Mesodermal cell (in vitro differentiated cells): ENCODE measurements at regions not wholly inside any gene's neighbourhood (a gene's known extent, or its start where the extent isn't known, plus 50 kb on each side); places are given as distances from the start of the nearest gene placed in this dataset.

Experiments used
- H3K27ac ChIP-seq: 2 replicates; pipeline ENCODE4 v1.7.0; 2013; ENCODE audit warnings: mild to moderate bottlenecking, low read depth, low read length, moderate library complexity; ENCODE audit not compliant: severe bottlenecking
- H3K36me3 ChIP-seq: 2 replicates; pipeline ENCODE4 v1.7.1; 2013; ENCODE audit warnings: mild to moderate bottlenecking, low read length, moderate library complexity; ENCODE audit not compliant: control insufficient read depth, insufficient read depth
- H3K4me1 ChIP-seq: one replicate; pipeline ENCODE4 v1.7.1; 2013; ENCODE audit warnings: mild to moderate bottlenecking, low read length; ENCODE audit not compliant: insufficient read depth, control insufficient read depth, poor library complexity, severe bottlenecking
- H3K4me3 ChIP-seq: 2 replicates; pipeline ENCODE4 v1.7.0; 2013; ENCODE audit warnings: low read length, control low read depth, mild to moderate bottlenecking; ENCODE audit not compliant: insufficient read depth, poor library complexity, severe bottlenecking; ENCODE audit errors: extremely low read depth
- H3K9me3 ChIP-seq: 2 replicates; pipeline ENCODE4 v1.7.1; 2013; ENCODE audit warnings: mild to moderate bottlenecking, low read length, moderate library complexity; ENCODE audit not compliant: control insufficient read depth
- WGBS, 2 experiments: methylation state at CpG; one replicate each; pipeline ENCODE4 v1.1.5; 2013; ENCODE audit warnings: missing lambda C conversion rate in 2 of 2; ENCODE audit not compliant: insufficient coverage in 2 of 2; 5-methylcytosine and 5-hydroxymethylcytosine counted together

- Histone ChIP-seq H3K4me3 (no peak overlapping the region), H3K27ac (peak overlapping the region; percentile 39), H3K4me1 (peaks cover 22% of the 10 kb centered on the region), H3K9me3 (no peaks in the 10 kb centered on the region), H3K36me3 (no peaks in the 10 kb centered on the region)
- 92 to 95% methylated on average over 2 of the region's 4 CpGs for WGBS, 2 experiments
These were observed 121.0 kb upstream of the GAS1 start for GRCh38 chr9:87068177-87068840.

- H3K4me3 ChIP-seq, result no peak overlapping the region
- H3K27ac ChIP-seq, result no peak overlapping the region
- peaks cover 22% of the 10 kb centered on the region for H3K4me1 ChIP-seq
- H3K9me3 ChIP-seq, result no peaks in the 10 kb centered on the region
- 100% methylated on average over 1 of the region's 3 CpGs; no CpG with 5 or more reads in 1 of the 2 experiments for WGBS, 2 experiments
- no peaks in the 10 kb centered on the region for H3K36me3 ChIP-seq
These were observed 122.4 kb upstream of the GAS1 start for GRCh38 chr9:87069690-87070089.

GRCh38 chr9:87070336-87070735 lies 123.0 kb upstream of the GAS1 start:
- no peak overlapping the region for H3K4me3 ChIP-seq
- peaks cover 22% of the 10 kb centered on the region for H3K4me1 ChIP-seq
- H3K27ac ChIP-seq, result no peak overlapping the region
- H3K36me3 ChIP-seq, result no peaks in the 10 kb centered on the region
- H3K9me3 ChIP-seq, result no peaks in the 10 kb centered on the region
- 100% methylated on average over 1 to 2 of the region's 3 CpGs for WGBS, 2 experiments

GRCh38 chr9:87071473-87071872 lies 124.2 kb upstream of the GAS1 start:
- no peaks in the 10 kb centered on the region for H3K9me3 ChIP-seq
- peaks cover 22% of the 10 kb centered on the region for H3K4me1 ChIP-seq
- WGBS, 2 experiments, result 92 to 100% methylated on average over 1 to 3 of the region's 3 CpGs
- H3K27ac ChIP-seq, result no peak overlapping the region
- no peaks in the 10 kb centered on the region for H3K36me3 ChIP-seq
- H3K4me3 ChIP-seq, result no peak overlapping the region

GRCh38 chr9:87073692-87074091 lies 126.4 kb upstream of the GAS1 start:
- Histone ChIP-seq H3K36me3 (no peaks in the 10 kb centered on the region), H3K9me3 (no peaks in the 10 kb centered on the region), H3K4me3 (no peak overlapping the region), H3K4me1 (peaks cover 3% of the 10 kb centered on the region), H3K27ac (no peak overlapping the region)
- WGBS, 2 experiments, result 89 to 100% methylated on average over 1 to 4 of the region's 6 CpGs

GRCh38 chr9:87075537-87075936 lies 128.2 kb upstream of the GAS1 start:
- H3K36me3 ChIP-seq, result no peaks in the 10 kb centered on the region
- H3K9me3 ChIP-seq, result peaks cover 10% of the 10 kb centered on the region
- H3K27ac ChIP-seq, result no peak overlapping the region
- 95 to 100% methylated on average over 2 of the region's 3 CpGs for WGBS, 2 experiments
- H3K4me1 ChIP-seq, result no peaks in the 10 kb centered on the region
- no peak overlapping the region for H3K4me3 ChIP-seq

- H3K27ac ChIP-seq, result no peak overlapping the region
- H3K4me1 ChIP-seq, result peaks cover 2% of the 10 kb centered on the region
- 85 to 100% methylated on average over 1 to 2 of the region's 2 CpGs for WGBS, 2 experiments
- no peaks in the 10 kb centered on the region for H3K36me3 ChIP-seq
- H3K4me3 ChIP-seq, result no peak overlapping the region
- H3K9me3 ChIP-seq, result peaks cover 10% of the 10 kb centered on the region
These were observed 129.5 kb upstream of the GAS1 start for GRCh38 chr9:87076825-87077224.

GRCh38 chr9:87077986-87078385 lies 130.7 kb upstream of the GAS1 start:
- H3K4me1 ChIP-seq, result peaks cover 2% of the 10 kb centered on the region
- H3K36me3 ChIP-seq, result no peaks in the 10 kb centered on the region
- H3K9me3 ChIP-seq, result peaks cover 10% of the 10 kb centered on the region
- H3K4me3 ChIP-seq, result no peak overlapping the region
- no peak overlapping the region for H3K27ac ChIP-seq
- 90 to 95% methylated on average over 2 to 3 of the region's 3 CpGs for WGBS, 2 experiments

- H3K4me3 ChIP-seq, result no peak overlapping the region
- WGBS, 2 experiments, result 79 to 88% methylated on average over 2 to 4 of the region's 7 CpGs
- H3K4me1 ChIP-seq, result peaks cover 2% of the 10 kb centered on the region
- peak overlapping the region; percentile 62 for H3K27ac ChIP-seq
- H3K36me3 ChIP-seq, result no peaks in the 10 kb centered on the region
- peaks cover 10% of the 10 kb centered on the region for H3K9me3 ChIP-seq
These were observed 133.4 kb upstream of the GAS1 start for GRCh38 chr9:87080512-87081264.

- Histone ChIP-seq H3K4me3 (no peak overlapping the region), H3K27ac (no peak overlapping the region)
These were observed 134.2 kb upstream of the GAS1 start for GRCh38 chr9:87081503-87081902.

GRCh38 chr9:87083986-87084385 lies 136.7 kb upstream of the GAS1 start:
- Histone ChIP-seq H3K4me3 (no peak overlapping the region), H3K4me1 (peaks cover 2% of the 10 kb centered on the region), H3K27ac (no peak overlapping the region), H3K36me3 (no peaks in the 10 kb centered on the region), H3K9me3 (peaks cover 10% of the 10 kb centered on the region)
- WGBS, 2 experiments, result 95 to 96% methylated on average over 10 to 12 of the region's 13 CpGs

More at GRCh38 chr9:87081503-87081902, 134.2 kb upstream of the GAS1 start:
- Histone ChIP-seq H3K4me1 (peaks cover 2% of the 10 kb centered on the region), H3K36me3 (no peaks in the 10 kb centered on the region), H3K9me3 (peaks cover 10% of the 10 kb centered on the region)
- 93 to 100% methylated on average over 1 to 2 of the region's 2 CpGs for WGBS, 2 experiments
